Activated CD8-positive, alpha-beta memory T cell treated with anti-CD3 and anti-CD28 coated beads for 48 hours (primary cell): ENCODE measurements at regions not wholly inside any gene's neighbourhood (a gene's known extent, or its start where the extent isn't known, plus 50 kb on each side); places are given as distances from the start of the nearest gene placed in this dataset.

Experiments
- DNase-seq, 3 experiments: peaks; one replicate each; pipeline ENCODE4 v3.0.0-alpha.2; 2020; ENCODE audit warnings: low read depth in 2 of 3, low spot score in 2 of 3

GRCh38 chr11:134470238-134470637, 58.2 kb upstream of the B3GAT1 start:
- no peak for DNase-seq

GRCh38 chr11:134469627-134470026, 57.6 kb upstream of the B3GAT1 start:
- DNase-seq: no peak

- DNase-seq: no peak
Measured at GRCh38 chr11:134468796-134469195, 56.8 kb upstream of the B3GAT1 start.

- DNase-seq: no peak
Measured at GRCh38 chr11:134468081-134468668, 56.1 kb upstream of the B3GAT1 start.

GRCh38 chr11:134466610-134467567, 54.8 kb upstream of the B3GAT1 start:
- DNase-seq: no peak

- no peak for DNase-seq
Measured at GRCh38 chr11:134466156-134466555, 54.1 kb upstream of the B3GAT1 start.

- DNase-seq: no peak
Measured at GRCh38 chr11:134464981-134465730, 53.1 kb upstream of the B3GAT1 start.

GRCh38 chr11:134464196-134464595, 52.2 kb upstream of the B3GAT1 start:
- DNase-seq: no peak

- no peak for DNase-seq
Measured at GRCh38 chr11:134463716-134464115, 51.7 kb upstream of the B3GAT1 start.
